ENCODE measurements at regions not wholly inside any gene's neighbourhood (a gene's known extent, or its start where the extent isn't known, plus 50 kb on each side); places are given as distances from the start of the nearest gene placed in this dataset.

GRCh38 chr11:113526521-113526920, 51.3 kb upstream of the DRD2 start (continued):
- TF ChIP-seq HDAC6 (IDR thresholded peaks at IDR 0.05; ENCODE audit: low read depth, low read length) (no peak), SRF (IDR thresholded peaks at IDR 0.05; ENCODE audit: low read depth, low read length) (no peak), BCL11A (IDR thresholded peaks at IDR 0.05; ENCODE audit: low read depth in 2 of 2, low read length in 2 of 2) (no peak), BRCA1 (IDR thresholded peaks at IDR 0.05; ENCODE audit: low read depth, low read length) (no peak), CHD7 (IDR thresholded peaks at IDR 0.05; ENCODE audit: insufficient replicate concordance, low read length) (no peak)

Data from H1 (cell line).